HG03521 (cell line): ENCODE measurements at regions not wholly inside any gene's neighbourhood (a gene's known extent, or its start where the extent isn't known, plus 50 kb on each side); places are given as distances from the start of the nearest gene placed in this dataset.

Source experiments
- ATAC-seq: cut with Tn5 transposase; IDR thresholded peaks from one replicate; pipeline ENCODE4 v1.9.1; 2021; ENCODE audit warnings: mild to moderate bottlenecking, moderate library complexity; ENCODE audit not compliant: unreplicated experiment

- ATAC-seq = no peak
Measured at GRCh38 chr15:66941791-66942190, 123.6 kb upstream of the SMAD3 start.

GRCh38 chr15:66942649-66943390 lies 122.6 kb upstream of the SMAD3 start:
- no peak for ATAC-seq

- no peak for ATAC-seq
Measured at GRCh38 chr15:66943456-66944095, 121.8 kb upstream of the SMAD3 start.

- no peak for ATAC-seq
Measured at GRCh38 chr15:66944121-66944520, 121.3 kb upstream of the SMAD3 start.

GRCh38 chr15:66945286-66945685 lies 120.1 kb upstream of the SMAD3 start:
- no peak for ATAC-seq

GRCh38 chr15:66945842-66946241 lies 119.6 kb upstream of the SMAD3 start:
- ATAC-seq = no peak

- no peak for ATAC-seq
Measured at GRCh38 chr15:66946578-66947164, 118.7 kb upstream of the SMAD3 start.

- no peak for ATAC-seq
Measured at GRCh38 chr15:66947471-66947870, 117.9 kb upstream of the SMAD3 start.

GRCh38 chr15:66948294-66948693 lies 117.1 kb upstream of the SMAD3 start:
- ATAC-seq = no peak

- ATAC-seq = no peak
Measured at GRCh38 chr15:66950114-66950513, 115.3 kb upstream of the SMAD3 start.

GRCh38 chr15:66951531-66952320 lies 113.7 kb upstream of the SMAD3 start:
- no peak for ATAC-seq

GRCh38 chr15:66952756-66953522 lies 112.5 kb upstream of the SMAD3 start:
- ATAC-seq = no peak

- ATAC-seq = no peak
Measured at GRCh38 chr15:66953523-66954229, 111.7 kb upstream of the SMAD3 start.

- no peak for ATAC-seq
Measured at GRCh38 chr15:66954601-66955000, 110.8 kb upstream of the SMAD3 start.

- no peak for ATAC-seq
Measured at GRCh38 chr15:66955001-66955516, 110.3 kb upstream of the SMAD3 start.

GRCh38 chr15:66955871-66956585 lies 109.4 kb upstream of the SMAD3 start:
- no peak for ATAC-seq

GRCh38 chr15:66956672-66957430 lies 108.6 kb upstream of the SMAD3 start:
- ATAC-seq = no peak

- no peak for ATAC-seq
Measured at GRCh38 chr15:66957431-66957720, 108.0 kb upstream of the SMAD3 start.

- no peak for ATAC-seq
Measured at GRCh38 chr15:66959066-66959465, 106.3 kb upstream of the SMAD3 start.
